K562 (cell line): ENCODE measurements at regions not wholly inside any gene's neighbourhood (a gene's known extent, or its start where the extent isn't known, plus 50 kb on each side); places are given as distances from the start of the nearest gene placed in this dataset.

ENCODE experiments used
- ATAC-seq: fragments of 200-7000 bp; cut with Tn5 transposase; 3 replicates; pipeline ENCODE4 v1.9.1; 2020; ENCODE audit warnings: moderate library complexity
- BruUV-seq: library from RNA; stranded (reverse); fragments of 400-500 nt; replicated peaks from 2 replicates; lab custom pipeline; 2021; lab: Mats Ljungman, UMichigan
- CTCF ChIA-PET: fragments of 300-600 bp; formaldehyde crosslinking; extraction: SDS; loops from one replicate; lab custom pipeline; 2021; ENCODE audit warnings: low intra/inter-chr PET ratio; lab: Yijun Ruan, JAX
- POLR2A ChIA-PET: fragments of 300-600, 350-650 bp; sonication (Branson Sonifier 250); formaldehyde crosslinking; extraction: SDS; loops from one replicate; lab custom pipeline; 2021; ENCODE audit warnings: antibody characterized with exemption, inconsistent platforms; lab: Yijun Ruan, JAX
- DNase-seq, 4 experiments: peaks; one replicate each; pipeline versions ENCODE4 v3.0.0 to v3.0.0-alpha.2; 2011 to 2018; ENCODE audit warnings: low spot score in 3 of 4, mixed read lengths in 3 of 4; ENCODE audit errors: extremely low read depth in 1 of 4
- FAIRE-seq: peaks from 2 replicates; lab custom pipeline; 2011; peaks lifted over from hg19 to GRCh38; lab: Jason Lieb, UNC
- H2AFZ ChIP-seq: 2 replicates; pipeline ENCODE4 v1.6.0; 2011; ENCODE audit warnings: low read depth, low read length, control low read depth, inconsistent platforms
- H3K27ac ChIP-seq: fragments of 200-600 bp; 3 replicates; pipeline ENCODE4 v1.8.0; 2011; ENCODE audit warnings: low read depth, mild to moderate bottlenecking, control low read depth, inconsistent platforms, low read length, moderate library complexity, mixed read lengths; ENCODE audit errors: extremely low read depth
- H3K27me3 ChIP-seq, 2 experiments: fragments of 300-600 bp in 1 of 2; 2 replicates in 1 of 2; 3 replicates in 1 of 2; pipeline versions ENCODE4 v1.6.0 to v1.8.0; 2011; ENCODE audit warnings: inconsistent platforms in 2 of 2, low read length in 2 of 2, mild to moderate bottlenecking in 1 of 2, mixed read lengths in 1 of 2, moderate library complexity in 1 of 2; ENCODE audit not compliant: control insufficient read depth in 2 of 2, insufficient read depth in 2 of 2
- H3K36me3 ChIP-seq: fragments of 300-600 bp; 3 replicates; pipeline ENCODE4 v1.8.0; 2011; ENCODE audit warnings: mild to moderate bottlenecking, low read length, inconsistent platforms; ENCODE audit not compliant: control insufficient read depth, insufficient read depth
- H3K4me1 ChIP-seq, 2 experiments: fragments of 200-600 bp in 1 of 2; replicated peaks in 1 of 2; 2 replicates in 1 of 2; 3 replicates in 1 of 2; pipeline versions ENCODE4 v1.5.1 to v1.8.0; 2011; ENCODE audit warnings: inconsistent platforms in 2 of 2, low read length in 2 of 2, mild to moderate bottlenecking in 1 of 2, mixed read lengths in 1 of 2, moderate library complexity in 1 of 2; ENCODE audit not compliant: control insufficient read depth in 2 of 2, insufficient read depth in 2 of 2
- H3K4me2 ChIP-seq: 2 replicates; pipeline ENCODE4 v1.6.1; 2011; ENCODE audit warnings: low read length, control low read depth, inconsistent platforms, mixed read lengths; ENCODE audit not compliant: insufficient read depth
- H3K4me3 ChIP-seq: fragments of 200-600 bp; sonication (generic), shearing (Covaris generic); 2 replicates; pipeline ENCODE4 v1.5.1; 2016; ENCODE audit warnings: control low read depth, inconsistent platforms
- H3K79me2 ChIP-seq: fragments of 200-600 bp; 3 replicates; pipeline ENCODE4 v1.8.0; 2011; ENCODE audit warnings: low read length, inconsistent platforms; ENCODE audit not compliant: control insufficient read depth, insufficient read depth
- H3K9ac ChIP-seq, 2 experiments: 2 replicates each; pipeline versions ENCODE4 v1.6.0 to v1.6.1; 2011; ENCODE audit warnings: low read depth in 2 of 2, low read length in 2 of 2, control low read depth in 1 of 2, inconsistent platforms in 1 of 2, mild to moderate bottlenecking in 1 of 2, mixed read lengths in 1 of 2; ENCODE audit not compliant: insufficient read depth in 1 of 2
- H3K9me1 ChIP-seq: one replicate; pipeline ENCODE4 v1.6.0; 2011; ENCODE audit warnings: inconsistent platforms, mild to moderate bottlenecking, low read length, moderate library complexity; ENCODE audit not compliant: control insufficient read depth, insufficient read depth
- H3K9me3 ChIP-seq: replicated peaks from 2 replicates; pipeline ENCODE4 v1.5.1; 2011; ENCODE audit warnings: low read depth, low read length, inconsistent platforms; ENCODE audit not compliant: control insufficient read depth, insufficient read depth
- H4K20me1 ChIP-seq: replicated peaks from 2 replicates; pipeline ENCODE4 v1.6.1; 2011; ENCODE audit warnings: low read length, inconsistent platforms, mixed read lengths; ENCODE audit not compliant: control insufficient read depth, insufficient read depth
- CBX2 ChIP-seq: fragments of 200-600 bp; sonication (generic); IDR thresholded peaks from one replicate; pipeline ENCODE4 v1.6.1; 2012; ENCODE audit warnings: mild to moderate bottlenecking, low read length, inconsistent platforms; ENCODE audit not compliant: insufficient read depth, poor library complexity, severe bottlenecking
- CHD4 ChIP-seq: fragments of 200-600 bp; sonication (generic); IDR thresholded peaks from 3 replicates; pipeline ENCODE4 v1.6.1; 2012; ENCODE audit warnings: low read depth, mild to moderate bottlenecking, mixed read lengths, low read length, inconsistent platforms; ENCODE audit not compliant: insufficient read depth, insufficient replicate concordance, poor library complexity, severe bottlenecking
- CLOCK ChIP-seq: fragments of 250-450 bp; sonication (Bioruptor Pico); IDR thresholded peaks from 2 replicates; pipeline ENCODE4 v1.4.0; 2020; ENCODE audit warnings: mild to moderate bottlenecking, moderate library complexity, borderline replicate concordance
- MBD1 ChIP-seq: fragments of 250-450 bp; sonication (Bioruptor Pico); IDR thresholded peaks from 2 replicates; pipeline ENCODE4 v1.8.0; 2022; ENCODE audit warnings: inconsistent platforms
- MEF2D ChIP-seq: conservative IDR thresholded peaks from 2 replicates; pipeline ENCODE4 v1.6.1; 2016; ENCODE audit warnings: low read depth, missing genetic modification characterization, missing compliant biosample characterization
- MTA2 ChIP-seq: fragments of 450-650 bp; IDR thresholded peaks from 2 replicates; pipeline ENCODE4 v1.6.1; 2016; ENCODE audit warnings: low read depth
- ZBTB17 ChIP-seq: fragments of 450-650 bp; formaldehyde crosslinking; IDR thresholded peaks from 2 replicates; pipeline ENCODE4 v1.4.0; 2020; ENCODE audit warnings: mild to moderate bottlenecking
- WGBS: fragments of 100-300 bp; shearing (Covaris generic); methylation state at CpG from one replicate; pipeline ENCODE4 v1.1.6; 2016; ENCODE audit warnings: low coverage, mixed read lengths; ENCODE audit not compliant: insufficient coverage; ENCODE audit errors: missing lambda C conversion rate; 5-methylcytosine and 5-hydroxymethylcytosine counted together
- in situ Hi-C: fragments of 300-500 bp; cut with MboI; formaldehyde crosslinking; loops from 4 replicates; pipeline ENCODE4 v1.15.0; 2018; ENCODE audit warnings: inconsistent platforms, mixed read lengths
- intact Hi-C: fragments of 100-400 bp; cut with micrococcal nuclease; formaldehyde crosslinking; loops from 2 replicates; pipeline ENCODE4 v1.14.2; 2022
- TF ChIP-seq, protein P1 (sequence below): fragments of 250-450 bp; sonication (Bioruptor Pico); IDR thresholded peaks from 2 replicates; pipeline ENCODE4 v1.6.1; 2021; ENCODE audit warnings: mild to moderate bottlenecking

DNA sequence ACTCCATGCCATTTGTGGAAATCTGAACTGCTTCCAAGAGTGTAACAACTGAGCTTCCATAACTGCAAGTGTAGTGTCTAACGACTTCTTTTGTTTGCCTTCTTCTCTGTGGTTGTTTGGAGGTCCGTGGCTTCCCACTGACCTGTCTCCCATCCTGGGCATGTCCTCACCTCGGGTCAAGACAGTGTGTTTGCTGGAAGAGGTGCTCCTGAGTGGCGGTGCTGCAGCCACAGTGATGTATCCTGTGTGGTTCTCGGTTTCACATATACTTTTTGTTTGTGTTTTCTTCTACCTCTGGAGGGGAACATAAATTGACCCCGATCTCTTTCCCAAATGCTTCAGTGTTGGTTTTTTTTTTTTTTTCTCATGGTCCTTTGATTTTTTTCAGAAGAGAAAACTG is 84.7 kb upstream of the NPVF start:
- no peak overlapping the region for H3K27ac ChIP-seq
- no peak for TF ChIP-seq MEF2D (tag)
- no peaks in the 10 kb centered on the region for H3K36me3 ChIP-seq
- no peaks in the 10 kb centered on the region for H3K9me3 ChIP-seq
- no TSS peak for BruUV-seq
- no peak for ATAC-seq
- no peaks in the 10 kb centered on the region for H3K79me2 ChIP-seq
- no peaks in the 10 kb centered on the region for H3K4me1 ChIP-seq
- DNase-seq = no peak
- H3K4me3 ChIP-seq = no peak overlapping the region
- H3K4me2 ChIP-seq = no peak overlapping the region
- no peaks in the 10 kb centered on the region for H3K9me1 ChIP-seq
- ChIA-PET CTCF (no interaction called here), POLR2A (no interaction called here)
- in situ Hi-C loops = no loop called here
- H2AFZ ChIP-seq = no peak overlapping the region
- 0% methylated on average over 6 of the region's 6 CpGs for WGBS
- no peak overlapping the region for H3K9ac ChIP-seq
- H4K20me1 ChIP-seq = no peaks in the 10 kb centered on the region
- FAIRE-seq = no peak
- H3K27me3 ChIP-seq = peaks cover 0 to 20% of the 10 kb centered on the region in 2 experiments; a peak in 2 of 5 replicates
- intact Hi-C loops = no loop called here

DNA sequence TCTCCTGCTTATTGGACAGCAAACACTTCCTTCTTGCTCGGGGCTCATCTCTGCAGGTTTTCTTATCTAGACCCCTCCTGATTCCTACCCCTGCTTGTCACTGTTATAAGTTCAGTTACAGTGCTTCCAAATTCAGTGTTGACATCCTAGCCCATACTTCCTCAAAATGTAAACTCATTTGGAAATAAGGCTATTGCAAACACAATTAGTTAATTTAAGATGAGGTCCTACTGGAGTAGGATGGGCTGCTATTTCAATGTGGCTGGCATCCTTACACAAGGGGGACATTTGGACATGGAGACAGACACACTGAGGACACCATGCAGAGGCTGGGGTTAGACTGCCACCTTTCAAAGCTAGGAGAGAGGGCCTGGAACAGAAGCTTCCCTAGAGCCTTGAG is 85.2 kb upstream of the NPVF start:
- peaks cover 2 to 20% of the 10 kb centered on the region in 2 experiments; a peak in 3 of 5 replicates for H3K27me3 ChIP-seq
- H2AFZ ChIP-seq = no peak overlapping the region
- intact Hi-C loops = no loop called here
- H3K9me3 ChIP-seq = no peaks in the 10 kb centered on the region
- FAIRE-seq = no peak
- no peaks in the 10 kb centered on the region for H3K36me3 ChIP-seq
- H3K9ac ChIP-seq = no peak overlapping the region
- H3K79me2 ChIP-seq = no peaks in the 10 kb centered on the region
- ChIA-PET POLR2A (no interaction called here), CTCF (no interaction called here)
- ATAC-seq = no peak
- in situ Hi-C loops = no loop called here
- H3K4me1 ChIP-seq = no peaks in the 10 kb centered on the region
- H3K4me3 ChIP-seq = no peak overlapping the region
- no peak for DNase-seq
- H3K9me1 ChIP-seq = no peaks in the 10 kb centered on the region
- H3K4me2 ChIP-seq = no peak overlapping the region
- WGBS = 0% methylated on average over 1 of the region's 1 CpG
- BruUV-seq = no TSS peak
- H4K20me1 ChIP-seq = no peaks in the 10 kb centered on the region
- no peak overlapping the region for H3K27ac ChIP-seq
- TF ChIP-seq, protein P1, sequence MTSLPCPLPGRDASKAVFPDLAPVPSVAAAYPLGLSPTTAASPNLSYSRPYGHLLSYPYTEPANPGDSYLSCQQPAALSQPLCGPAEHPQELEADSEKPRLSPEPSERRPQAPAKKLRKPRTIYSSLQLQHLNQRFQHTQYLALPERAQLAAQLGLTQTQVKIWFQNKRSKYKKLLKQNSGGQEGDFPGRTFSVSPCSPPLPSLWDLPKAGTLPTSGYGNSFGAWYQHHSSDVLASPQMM = no peak
- no peak for TF ChIP-seq CLOCK (CRISPR knock-in tag)
- no peak for TF ChIP-seq ZBTB17 (CRISPR knock-in tag)
- TF ChIP-seq MTA2 = no peak
- TF ChIP-seq CBX2 = no peak
- no peak for TF ChIP-seq MBD1 (CRISPR knock-in tag)
- no peak for TF ChIP-seq CHD4
